HG02840 (cell line): ENCODE measurements at regions not wholly inside any gene's neighbourhood (a gene's known extent, or its start where the extent isn't known, plus 50 kb on each side); places are given as distances from the start of the nearest gene placed in this dataset.
"Not testable (repeated sequence)": the region's sequence is repeated elsewhere in the genome, so short reads cannot be mapped to it uniquely, and the experiment has no call there.

Experiments
- ATAC-seq: cut with Tn5 transposase; IDR thresholded peaks from one replicate; pipeline ENCODE4 v1.9.1; 2021; ENCODE audit warnings: mild to moderate bottlenecking, moderate library complexity, moderate number of reproducible peaks; ENCODE audit not compliant: unreplicated experiment, low FRiP score

DNA sequence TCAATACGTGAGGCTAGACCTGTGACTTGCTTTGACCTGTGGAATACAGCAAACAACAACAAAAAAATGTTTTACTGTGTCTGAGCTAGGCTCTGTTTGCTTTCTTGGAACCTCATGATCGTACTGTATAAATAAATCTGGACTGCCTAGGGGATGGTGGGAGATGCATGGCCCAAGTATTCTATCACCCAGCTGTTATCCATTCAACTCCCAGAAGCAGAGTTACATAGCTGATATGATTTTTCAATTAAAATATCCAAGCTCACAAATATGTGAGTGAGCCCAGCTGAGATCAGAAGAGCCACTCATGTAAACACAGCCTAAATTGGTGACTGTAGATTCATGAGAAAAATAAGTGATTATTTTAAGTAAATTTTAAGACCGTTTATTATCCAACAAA lies 154.1 kb upstream of the THUMPD2 start:
- ATAC-seq = no peak

DNA sequence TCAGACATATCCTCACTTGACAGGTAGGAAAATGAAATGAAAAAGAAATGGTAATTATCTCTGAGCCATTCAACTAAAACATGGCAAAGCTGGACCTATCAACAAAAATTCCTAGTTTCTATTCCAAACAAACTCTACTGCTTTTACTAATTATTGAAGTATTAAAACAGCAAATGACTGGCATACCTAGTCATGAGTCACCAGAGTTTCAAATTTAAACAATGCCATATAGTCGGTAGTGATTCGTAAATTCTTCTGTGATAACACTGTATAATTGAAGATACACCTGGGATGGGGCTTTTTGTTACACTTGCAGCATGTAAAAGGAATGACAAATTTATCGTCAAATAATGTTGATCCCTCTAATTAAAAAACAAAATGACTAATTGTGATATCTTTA lies 153.1 kb upstream of the THUMPD2 start:
- no peak for ATAC-seq

DNA sequence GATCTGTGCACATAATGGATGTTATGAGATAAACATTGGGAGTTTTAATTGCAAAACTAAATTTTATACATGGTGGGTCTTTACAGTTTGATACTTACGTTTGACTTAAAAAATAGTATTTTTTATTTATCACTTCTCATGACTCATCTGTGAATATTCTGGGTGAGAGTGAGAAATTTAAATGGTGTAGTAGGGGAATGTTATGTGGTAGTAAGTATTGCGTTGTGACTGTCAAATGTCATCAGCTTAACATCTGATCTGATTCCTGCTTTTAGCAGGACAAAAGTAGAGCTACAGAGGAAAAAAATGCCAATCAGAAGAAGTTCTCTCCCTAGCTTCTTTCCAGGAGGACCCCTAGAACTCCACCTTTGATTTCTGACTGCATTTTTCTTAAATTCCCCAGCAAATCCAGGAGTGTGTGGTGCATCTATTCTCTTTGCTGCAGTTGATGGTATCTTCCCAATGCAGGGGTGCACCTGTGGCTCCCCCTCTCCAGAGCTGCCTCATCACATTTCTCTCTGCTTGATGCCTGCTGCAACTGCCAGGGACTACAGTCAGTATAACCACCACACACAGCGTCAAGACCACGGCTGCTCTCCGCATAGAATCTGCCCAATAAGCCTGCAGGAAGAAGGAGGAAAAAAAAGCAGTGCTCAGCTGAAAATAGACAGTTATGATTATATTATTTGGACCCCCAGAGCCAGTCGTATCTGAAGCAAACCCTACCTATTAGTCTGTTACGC lies 151.3 kb upstream of the THUMPD2 start:
- ATAC-seq = no peak

DNA sequence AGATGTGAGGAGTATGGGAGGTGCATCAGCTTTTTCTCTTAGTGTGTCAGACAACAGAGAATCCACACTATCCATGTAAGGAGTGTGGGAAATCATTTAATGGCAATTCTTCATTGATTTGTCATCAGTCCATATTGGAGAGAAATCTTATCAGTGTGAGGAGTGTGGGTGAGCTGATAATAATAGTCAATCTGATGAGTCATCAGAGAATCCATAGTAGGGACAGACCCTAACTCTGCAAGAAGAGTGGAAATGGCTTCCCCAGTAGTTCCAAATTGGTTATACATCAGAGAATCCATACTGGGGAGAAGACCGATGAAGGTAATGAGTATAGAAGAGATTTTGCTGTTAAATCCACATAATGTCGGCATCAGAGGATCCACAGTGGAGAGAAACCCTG lies 150.5 kb upstream of the THUMPD2 start:
- ATAC-seq = no peak

DNA sequence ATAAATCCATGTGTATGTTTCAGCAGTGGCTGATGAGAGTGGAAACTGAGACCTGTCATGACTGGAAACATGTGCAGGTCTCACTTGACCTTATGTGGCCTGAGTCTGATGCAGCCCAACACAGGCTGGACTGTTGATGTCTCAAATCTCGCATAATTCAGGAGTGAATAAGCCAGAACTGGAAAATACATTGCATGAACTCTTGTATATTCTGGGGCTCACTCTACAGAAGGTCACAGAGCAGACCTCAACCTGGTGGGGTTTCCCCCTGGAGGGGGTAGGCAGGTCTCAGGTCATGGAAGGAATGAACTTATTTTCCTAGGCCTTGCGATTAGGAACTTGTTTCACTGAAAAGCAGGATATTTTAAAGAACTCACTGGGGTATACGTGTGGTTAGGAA lies 146.3 kb upstream of the THUMPD2 start:
- ATAC-seq = no peak

DNA sequence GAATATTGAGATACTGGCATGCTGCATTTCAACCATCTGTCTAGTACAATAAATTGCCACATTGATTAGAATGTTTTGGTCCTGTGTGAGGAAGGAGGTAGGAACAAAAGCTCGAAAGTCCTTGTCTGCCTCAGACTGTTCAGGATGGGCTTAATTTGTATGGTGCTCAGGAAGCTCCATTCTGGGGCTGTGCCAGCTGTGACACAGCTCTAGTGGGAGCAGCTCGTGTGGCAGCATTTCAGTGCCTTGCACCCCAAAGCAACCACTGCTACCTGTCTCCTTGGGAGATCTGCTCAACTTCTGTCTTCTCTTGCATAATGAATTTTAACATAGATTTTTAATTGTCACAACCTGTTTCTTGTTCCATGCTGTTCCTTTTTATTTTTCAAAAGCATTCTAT lies 144.4 kb upstream of the THUMPD2 start:
- ATAC-seq = no peak

DNA sequence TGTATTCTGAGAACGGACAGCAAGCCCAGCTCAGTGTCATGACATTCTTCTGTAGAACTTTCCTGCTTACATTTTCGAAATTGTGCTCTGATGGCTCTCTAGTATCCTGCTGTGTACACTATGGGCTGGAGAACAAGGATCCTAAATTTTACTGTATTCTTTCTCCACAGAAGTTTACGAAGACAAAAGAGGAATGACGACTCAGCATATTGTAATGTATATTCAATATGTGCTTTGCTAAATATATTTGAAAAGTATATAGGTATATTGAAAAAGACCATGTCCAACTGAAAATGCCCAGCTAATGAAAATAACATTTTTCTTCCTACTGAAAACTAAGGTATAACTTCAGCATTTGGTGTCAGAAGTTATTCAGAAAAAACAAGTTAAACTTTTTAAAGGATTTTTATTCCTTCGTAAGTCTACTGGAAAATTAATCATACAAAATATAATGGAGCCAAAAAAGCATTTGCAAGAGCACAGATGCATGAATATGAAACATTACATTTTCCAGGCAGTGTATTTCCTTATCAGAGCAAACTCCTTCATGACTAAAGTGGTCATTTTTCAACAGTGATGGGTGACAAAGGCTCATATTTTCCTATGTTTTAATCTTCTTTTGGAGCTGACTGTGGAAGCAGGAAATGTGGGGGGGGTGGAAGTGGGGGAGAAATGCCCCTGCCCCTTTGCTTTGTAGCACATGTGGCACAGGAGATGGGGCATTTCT lies 143.8 kb upstream of the THUMPD2 start:
- ATAC-seq = no peak

DNA sequence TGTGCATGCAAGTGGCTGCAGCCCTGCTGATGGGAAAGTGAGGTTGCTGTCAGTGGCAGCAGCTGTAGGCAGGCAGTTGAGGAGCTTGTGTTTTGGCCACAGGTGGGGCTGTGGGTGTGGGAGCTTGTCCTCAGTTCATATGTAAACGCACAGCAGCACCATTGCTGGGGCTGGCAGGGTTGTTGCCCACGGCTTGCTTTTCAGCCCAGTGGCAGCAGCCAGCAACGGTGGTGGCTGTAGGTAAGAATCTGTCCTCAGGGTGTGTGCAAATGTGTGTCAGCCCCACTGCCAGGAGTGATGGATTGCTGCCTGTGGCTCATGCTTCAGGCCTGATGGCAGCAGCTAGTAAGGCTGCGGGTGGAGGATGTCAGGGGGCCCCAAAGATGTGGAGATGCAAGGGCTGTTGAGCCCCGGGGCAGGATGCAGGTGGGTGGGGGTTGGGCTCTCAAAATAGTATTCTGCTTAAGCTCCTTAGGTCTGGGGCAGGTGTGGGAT lies 141.3 kb upstream of the THUMPD2 start:
- no peak for ATAC-seq

DNA sequence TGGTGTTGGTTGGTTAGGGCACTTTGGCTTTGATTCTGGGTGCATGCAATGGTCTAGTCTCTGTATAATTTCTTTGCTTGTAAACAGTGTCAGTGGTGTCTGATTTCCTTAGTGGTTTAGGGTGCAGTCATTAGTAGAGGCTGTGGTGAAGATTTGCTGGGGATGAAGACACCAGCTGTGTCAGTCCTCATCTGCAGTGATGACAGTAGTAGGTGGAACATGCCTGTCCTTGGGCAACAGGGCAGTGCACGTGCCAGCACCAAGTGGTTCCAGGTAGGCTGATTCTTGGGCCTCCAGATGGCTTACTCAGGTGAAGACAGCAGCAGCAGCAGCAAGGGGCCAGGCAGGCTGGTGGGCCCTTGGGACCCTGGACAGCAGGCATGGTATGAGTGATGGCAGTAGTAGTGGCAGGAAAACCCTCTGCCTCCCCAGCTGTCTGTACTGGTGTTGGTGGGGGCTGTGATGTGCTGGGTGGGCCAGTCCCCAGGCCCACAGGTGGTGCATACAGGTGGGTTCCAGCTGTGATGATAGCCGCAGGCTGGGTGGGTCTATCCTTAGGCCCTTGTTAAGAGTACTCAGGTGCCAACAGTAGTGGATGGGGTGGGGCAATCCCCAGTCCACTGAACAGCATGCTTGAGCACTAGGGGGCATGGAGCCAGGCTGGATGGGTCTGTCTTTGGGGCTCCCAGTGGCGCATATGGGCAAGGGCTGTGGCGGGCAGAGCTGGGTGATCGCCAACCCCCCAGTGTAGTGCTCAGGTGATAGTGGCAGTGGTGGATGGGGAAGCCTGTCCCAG lies 140.7 kb upstream of the THUMPD2 start:
- no peak for ATAC-seq

DNA sequence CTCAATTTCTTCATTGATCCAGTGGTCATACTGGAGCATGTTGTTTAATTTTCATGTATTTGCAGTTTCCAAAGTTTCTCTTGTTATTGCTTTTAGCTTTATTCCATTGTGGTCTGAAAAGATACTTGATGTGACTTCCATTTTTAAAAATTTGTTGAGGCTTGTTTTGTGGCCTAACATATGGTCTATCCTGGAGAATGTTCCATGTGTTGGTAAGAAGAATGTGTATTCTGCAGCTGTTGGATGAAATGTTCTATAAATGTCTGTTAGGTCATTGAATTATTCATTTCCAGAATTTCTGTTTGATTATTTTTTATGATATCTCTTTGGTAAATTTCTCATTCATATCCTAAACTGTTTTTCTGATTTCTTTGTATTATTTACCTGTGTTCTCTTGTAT lies 139.8 kb upstream of the THUMPD2 start:
- ATAC-seq = no peak

DNA sequence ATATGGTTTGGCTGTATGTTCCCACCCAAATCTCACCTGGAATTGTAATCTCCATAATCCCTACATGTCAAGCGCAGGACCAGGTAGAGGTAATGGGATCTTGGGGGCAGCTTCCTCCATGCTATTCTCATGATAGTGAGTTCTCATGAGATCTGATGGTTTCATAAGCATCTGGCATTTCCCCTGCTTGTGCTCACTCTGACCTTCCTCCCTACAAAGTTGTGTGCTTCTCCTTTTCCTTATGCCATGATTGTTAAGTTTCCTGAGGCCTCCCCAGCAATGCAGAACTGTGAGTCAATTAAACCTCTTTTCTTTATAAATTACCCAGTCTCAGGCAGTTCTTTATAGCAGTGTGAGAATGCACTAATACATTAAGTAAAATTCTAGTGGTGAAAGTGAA lies 138.3 kb upstream of the THUMPD2 start:
- not testable (repeated sequence) for ATAC-seq

DNA sequence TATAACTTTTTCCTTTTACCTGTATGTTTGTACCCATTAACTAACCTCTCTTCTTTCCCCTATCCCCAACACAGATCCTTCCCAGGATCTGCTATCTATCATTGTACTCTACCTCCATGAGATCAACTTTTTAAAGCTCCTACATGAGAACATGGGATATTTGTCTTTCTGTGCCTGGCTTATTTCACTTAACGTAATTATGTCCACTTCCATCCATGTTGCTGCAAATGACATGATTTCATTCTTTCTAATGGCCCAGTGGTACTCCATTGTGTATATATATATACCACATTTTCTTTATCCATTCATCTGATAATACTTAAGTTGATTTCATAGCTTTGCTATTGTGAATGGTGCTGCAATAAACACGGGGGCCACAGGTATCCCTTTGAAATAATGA lies 135.9 kb upstream of the THUMPD2 start:
- no peak for ATAC-seq

DNA sequence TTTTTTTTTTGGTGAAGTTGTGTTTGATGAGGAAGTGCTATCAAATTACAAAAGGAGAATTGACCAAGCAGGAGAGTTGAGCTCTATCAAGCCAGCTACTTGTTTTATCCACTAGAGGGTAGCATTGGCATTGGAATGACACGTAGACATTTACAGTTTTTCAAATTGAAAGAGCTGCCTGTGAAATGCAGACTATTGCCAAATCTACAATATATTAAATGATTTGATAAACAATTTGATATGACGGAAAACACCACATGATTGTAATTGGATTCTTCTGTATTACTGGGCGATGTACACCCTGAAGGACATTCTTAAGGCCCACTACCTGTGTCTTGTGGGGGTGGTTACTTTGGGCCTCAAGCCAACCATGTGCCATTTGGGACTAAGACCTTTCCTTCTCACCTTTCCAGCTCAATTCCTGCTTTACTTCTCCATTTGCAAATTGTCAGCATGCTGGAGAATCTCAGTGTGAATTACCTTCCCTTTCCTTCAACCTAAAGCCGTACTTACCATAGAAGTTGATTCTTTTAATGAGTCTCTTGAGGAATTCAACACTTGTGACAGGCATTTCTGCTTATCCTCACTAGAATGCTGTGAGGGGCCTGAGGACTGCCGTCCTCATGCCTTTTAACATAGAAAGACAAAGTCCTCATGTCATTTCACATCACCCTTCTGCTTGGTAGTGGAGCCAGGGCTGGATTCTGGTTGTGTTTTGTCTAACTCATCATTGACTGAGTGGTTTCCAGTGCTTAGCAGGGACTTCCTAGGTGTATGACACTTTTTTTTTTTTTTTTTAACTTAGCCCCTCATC lies 134.8 kb upstream of the THUMPD2 start:
- ATAC-seq = no peak

DNA sequence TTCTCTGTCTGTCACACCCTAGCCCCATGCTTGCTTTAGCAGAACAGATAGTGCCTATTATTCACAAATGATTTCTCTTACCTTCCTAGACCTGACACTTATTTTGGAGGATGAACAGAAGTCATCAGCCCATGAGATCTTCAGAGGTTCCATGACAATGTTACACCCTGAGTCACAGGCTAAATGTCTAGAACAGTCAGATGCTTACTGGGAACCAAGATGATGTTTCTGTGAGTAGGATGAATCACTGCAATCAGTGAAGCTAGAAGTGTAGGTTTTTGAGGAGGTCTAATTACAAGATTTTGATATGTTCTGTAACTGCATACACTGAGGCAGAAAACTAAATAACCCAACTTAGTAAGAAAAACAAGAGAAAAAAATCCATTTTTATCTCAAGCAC lies 123.0 kb upstream of the THUMPD2 start:
- no peak for ATAC-seq

DNA sequence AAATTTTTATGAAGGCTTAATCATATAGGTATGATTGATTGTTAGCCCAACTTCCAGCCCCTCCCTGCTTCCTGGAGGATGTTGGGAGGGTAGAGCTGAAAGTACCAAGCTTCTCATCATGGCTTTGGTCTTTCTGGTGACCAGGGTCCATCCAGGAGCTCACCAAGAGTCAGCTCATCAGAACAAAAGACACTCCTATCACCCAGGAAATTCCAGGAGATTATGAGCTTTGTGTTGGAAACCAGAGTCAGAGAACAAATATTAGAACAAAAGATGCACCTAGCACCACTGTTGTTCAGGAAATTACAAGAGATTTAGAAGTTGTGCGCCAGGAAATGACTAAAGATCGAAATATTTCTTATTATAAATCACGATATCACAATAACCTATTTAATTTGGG lies 119.9 kb upstream of the THUMPD2 start:
- ATAC-seq = no peak

DNA sequence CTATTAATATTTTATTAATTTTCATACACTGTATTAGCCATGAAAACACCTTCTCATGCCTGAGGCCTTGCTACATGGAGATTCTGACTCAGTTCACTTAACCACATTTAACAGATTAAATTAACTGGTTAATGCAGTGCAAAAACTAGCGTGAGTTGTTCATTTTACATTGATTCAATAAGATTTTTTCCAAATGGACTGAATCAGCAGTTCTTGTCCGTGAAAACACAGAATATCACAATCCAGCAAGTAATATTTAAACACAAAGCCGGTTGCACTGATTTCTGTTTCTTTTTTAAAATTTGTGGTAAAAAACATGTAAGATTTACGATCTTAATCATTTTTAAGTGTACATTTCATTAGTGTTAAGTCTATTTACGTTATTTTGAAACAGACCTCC lies 118.2 kb upstream of the THUMPD2 start:
- no peak for ATAC-seq

DNA sequence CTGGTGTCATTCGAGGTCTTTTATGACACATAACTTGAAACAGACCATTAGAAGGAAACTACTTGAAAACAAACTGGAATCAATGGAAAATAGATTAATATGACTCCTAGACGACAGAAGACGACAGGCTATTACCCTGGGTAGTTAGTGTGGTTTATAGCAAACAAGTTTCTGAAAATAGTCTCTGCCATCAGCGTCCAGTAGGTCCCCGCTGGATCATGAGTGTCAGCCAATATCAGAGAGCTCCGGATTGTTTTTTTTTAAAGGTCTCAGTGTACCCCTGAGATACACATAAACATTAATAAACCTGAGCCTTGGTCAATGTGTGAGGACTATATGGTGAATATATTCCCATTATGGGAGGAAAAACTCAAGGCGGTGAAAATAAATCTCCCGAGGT lies 115.0 kb upstream of the THUMPD2 start:
- no peak for ATAC-seq

DNA sequence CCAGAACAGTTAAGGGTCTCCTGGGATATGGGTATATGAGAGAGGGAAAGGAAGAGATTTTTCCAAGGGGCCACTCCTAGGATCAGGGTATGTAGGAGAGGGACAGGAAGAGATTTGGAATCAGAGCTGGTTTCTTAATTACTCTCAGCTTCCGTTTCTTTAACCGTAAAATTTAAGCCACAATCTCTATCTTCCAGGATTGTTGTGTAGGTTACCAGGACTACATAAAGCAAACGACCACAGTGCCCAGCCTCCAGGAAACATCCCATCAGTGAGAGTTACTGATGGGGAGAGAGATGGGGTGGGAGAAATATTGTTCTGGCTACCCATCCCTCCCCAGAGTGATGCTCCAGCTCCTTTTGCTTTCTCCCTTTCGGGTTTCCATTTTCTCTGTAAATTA lies 114.6 kb upstream of the THUMPD2 start:
- ATAC-seq = no peak

DNA sequence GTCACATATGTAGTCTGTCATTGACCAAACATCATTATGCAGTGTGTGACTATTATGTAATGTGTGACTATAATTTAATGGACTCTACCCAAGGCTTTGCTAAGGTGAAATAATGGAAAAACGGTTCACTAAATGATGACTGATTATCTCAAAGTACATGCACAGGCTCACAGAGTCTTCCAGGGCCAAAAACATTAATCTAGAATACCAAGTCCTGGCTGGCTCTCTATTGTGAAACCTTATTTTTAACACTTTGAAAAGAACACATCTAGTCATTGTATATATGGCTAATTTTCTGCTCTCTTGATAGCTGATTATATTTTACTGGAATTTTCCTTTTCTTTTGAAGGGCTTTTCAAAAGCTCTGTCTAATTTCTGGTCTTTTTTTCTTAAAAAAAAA lies 102.9 kb upstream of the THUMPD2 start:
- no peak for ATAC-seq

DNA sequence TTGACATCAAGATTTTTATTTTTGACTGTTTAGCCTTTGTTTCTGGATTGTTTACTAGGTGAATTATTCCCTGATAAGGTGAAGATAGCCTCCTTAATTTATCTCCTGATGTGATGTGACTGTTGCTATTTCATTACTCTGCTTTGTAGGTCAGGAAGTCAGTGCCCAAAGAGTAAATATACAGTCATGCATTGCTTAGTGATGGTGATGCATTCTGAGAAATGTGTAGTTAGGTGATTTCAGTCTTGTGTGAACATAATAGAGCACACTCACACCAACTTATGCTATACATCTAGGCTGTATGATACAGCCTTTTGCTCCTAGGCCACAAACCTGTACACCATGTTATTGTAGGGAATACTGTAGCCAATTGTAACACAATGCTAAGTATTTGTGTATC lies 102.4 kb upstream of the THUMPD2 start:
- no peak for ATAC-seq
